GM21825 (cell line): ENCODE measurements at regions not wholly inside any gene's neighbourhood (a gene's known extent, or its start where the extent isn't known, plus 50 kb on each side); places are given as distances from the start of the nearest gene placed in this dataset.

Experiments
- ATAC-seq: cut with Tn5 transposase; IDR thresholded peaks from one replicate; pipeline ENCODE4 v1.9.1; 2021; ENCODE audit warnings: mild to moderate bottlenecking, moderate library complexity; ENCODE audit not compliant: unreplicated experiment

DNA sequence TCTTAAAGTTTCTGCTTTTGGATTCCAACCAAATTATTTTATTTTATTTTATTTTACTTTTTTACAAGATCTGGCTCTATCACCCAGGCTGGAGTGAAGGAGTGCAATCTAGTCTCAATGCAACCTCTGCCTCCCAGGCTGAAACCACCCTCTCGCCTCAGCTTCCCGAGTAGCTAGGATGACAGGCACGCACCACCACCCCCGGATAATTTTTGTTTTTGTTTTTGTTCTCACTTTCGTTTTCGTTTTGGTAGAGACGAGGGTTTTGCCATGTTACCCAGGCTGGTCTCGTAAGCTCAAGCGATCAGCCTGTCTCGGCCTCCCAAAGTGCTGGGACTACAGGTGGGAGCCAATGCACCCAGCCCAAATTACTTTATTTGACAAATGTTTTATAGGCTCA is 219.8 kb downstream of the ETS1 start:
- no peak for ATAC-seq

DNA sequence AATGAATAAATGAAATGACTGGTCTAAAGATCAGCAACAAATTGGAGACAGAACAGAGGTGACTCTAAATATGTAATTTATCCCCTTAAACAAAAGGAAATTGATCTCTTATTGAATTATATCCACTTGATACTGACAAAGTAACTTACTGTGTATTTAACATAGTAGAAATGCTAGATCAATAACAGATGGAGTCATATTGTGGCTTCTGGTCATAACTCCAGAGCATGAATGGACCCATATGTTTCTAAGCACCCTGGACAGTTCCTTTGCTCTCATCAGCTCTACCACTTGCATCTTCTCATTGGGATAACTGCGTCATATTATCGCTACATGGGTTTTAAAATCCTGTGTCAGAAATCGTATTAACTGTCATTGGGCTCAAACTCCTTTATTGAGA is 222.3 kb downstream of the ETS1 start:
- no peak for ATAC-seq

DNA sequence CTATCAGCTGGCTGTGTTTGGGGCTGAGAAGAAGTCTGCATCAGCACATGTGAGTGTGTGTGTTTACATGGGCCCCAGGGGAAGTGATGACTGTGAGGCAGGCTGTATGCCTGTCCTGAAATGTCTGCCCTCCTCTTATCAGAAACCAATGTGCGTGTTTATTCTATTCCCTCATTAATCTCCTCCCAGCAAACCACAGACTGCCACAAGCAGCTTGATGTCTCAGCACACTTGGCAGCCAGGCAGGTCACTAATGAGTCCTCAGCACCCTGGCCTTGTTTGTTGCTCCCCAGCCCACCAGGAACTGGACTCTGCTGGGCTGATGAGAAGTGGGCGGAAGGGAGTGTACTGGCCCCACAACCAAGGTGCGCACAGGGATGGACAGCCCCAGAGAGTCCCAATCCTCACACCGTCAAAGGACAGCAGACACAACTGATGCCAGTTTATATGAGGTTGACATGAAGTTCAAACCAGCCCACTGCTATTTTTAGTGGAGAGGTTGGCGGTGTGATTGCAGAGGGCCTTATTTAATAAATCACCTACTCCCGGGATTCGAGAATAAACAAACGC is 225.8 kb downstream of the ETS1 start:
- ATAC-seq: no peak

DNA sequence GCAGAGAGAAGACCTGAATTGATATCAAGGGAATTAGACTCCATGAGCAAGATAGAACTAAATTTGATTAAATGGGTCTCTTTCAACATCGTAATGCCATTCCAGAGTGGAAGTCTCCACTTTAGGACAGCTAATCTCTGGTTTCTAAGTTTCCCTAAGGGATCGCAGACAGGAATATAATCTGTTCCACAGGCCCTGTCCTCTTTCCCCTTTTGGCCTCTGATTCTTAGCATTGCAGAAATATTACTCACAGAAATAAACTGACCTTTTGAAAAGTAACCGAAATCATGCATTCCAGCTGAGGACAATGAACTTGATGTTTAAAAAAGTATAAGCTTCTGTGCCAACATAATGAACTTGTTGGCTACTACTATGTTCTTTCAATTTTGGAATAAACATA is 227.8 kb downstream of the ETS1 start:
- ATAC-seq: no peak

DNA sequence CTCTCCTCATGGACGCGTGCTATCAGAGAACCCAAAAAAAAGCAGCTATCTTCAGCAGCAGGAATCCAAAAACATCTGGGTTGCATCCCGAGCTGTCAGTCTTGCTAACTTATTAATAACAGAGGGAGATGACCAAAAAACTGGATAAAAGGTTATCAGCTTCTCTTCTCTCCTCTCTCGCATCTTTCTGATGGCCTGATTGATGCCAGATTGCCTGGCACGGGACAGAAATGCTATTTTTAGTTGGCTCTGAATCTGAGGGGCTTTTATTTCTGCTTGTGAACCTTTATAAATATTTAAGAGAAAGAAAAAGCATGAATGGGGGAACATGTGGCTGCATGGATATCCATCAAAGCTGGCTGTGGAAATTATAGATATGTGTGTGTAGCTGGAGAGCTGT is 230.3 kb downstream of the ETS1 start:
- ATAC-seq: no peak

DNA sequence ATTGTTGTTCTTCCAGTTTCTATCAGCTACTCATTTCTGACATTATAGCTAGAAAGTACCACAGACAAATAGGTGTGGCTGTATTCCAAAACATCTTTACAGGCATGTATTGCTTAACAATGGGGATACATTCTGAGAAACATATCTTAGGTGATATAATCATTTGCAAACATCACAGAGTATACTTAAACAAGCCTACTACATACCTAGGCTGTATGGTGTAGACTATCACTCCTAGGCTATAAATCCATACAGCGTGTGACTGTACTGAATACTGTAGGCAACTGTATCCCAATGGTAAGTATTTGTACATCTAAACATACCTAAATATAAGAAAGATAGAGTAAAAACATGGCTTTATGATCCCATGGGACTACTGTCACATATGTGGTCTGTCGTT is 231.8 kb downstream of the ETS1 start:
- ATAC-seq: no peak

DNA sequence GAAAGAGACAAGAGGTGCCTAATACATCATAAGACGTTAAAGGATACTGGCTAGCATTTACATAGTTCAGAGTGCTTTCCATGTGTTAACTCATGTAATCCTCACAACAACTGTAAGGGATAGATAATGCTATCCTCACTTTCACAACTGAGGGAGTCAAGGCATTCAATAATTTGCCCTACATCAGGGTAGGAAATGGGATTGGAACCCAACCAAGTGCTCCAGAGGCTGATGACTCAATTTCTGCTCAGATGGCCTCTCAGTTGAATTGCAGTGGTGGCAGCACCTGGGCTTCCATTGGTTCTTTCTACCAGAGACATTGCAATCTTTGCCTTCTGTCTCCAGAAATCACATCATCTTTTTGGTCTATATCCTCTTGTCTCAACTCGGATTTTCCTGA is 232.9 kb downstream of the ETS1 start:
- no peak for ATAC-seq

DNA sequence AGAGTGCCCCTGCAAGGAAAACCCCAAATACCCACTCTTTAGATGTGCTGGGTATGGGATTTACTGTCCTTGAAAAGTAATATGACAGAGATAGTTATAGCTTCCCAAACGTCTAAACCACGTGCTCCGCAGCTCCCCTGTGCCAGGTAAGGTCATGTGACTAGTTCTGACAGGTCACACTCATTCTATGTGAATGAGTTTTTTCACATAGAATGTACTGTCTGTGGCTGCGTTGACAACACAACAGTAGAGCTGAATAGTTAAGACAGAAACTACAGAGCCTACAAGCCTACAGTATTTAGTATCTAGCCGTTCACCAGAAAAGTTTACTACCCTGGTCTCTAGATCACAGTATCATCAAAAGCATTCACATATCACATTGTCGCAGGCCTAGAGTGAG is 236.2 kb downstream of the ETS1 start:
- no peak for ATAC-seq

DNA sequence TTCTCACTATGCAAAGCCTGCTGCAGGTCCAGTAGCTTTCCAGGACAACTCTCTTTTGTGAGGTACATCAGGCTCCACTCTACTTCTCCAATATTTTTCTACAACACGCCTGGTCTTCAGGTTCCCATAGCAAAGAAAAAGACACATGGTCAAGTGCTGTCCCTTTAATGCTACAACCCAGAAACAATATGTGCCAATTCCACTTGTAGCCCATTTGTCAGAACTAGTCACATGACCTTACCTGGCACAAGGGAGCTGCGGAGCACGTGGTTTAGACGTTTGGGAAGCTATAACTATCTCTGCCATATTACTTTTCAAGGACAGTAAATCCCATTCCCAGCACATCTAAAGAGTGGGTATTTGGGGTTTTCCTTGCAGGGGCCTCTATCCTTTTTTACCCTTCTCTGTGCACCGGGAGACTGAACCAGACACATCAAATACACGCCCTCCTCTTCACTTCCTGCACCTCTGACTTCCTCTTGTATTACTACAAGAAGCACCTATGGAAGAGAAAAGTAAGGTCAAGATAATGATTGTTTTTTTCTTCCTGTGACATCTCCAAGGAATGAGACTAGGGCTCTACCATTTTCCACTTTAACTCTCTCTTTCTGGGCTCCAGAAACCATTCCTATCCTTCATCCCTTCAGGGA is 237.6 kb downstream of the ETS1 start:
- ATAC-seq: no peak

DNA sequence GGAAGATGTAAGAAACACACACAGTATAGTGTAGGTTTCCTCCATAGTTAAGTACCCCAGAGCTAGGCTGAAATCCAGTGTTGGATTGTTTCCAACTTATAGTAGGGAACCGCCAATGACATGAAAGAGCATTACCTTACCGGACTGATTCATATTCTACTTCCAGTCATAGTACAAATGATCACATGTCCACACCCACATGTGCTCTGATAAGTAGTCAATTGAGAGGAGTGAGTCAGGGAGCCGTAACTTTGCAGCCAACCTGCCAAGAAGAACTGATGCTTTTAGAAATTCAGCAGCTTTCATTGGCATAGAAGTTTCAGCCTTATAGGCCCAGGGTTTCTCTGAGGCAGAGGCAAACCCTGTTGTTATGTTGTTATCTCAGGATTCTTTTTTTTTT is 240.6 kb downstream of the ETS1 start:
- ATAC-seq: no peak

DNA sequence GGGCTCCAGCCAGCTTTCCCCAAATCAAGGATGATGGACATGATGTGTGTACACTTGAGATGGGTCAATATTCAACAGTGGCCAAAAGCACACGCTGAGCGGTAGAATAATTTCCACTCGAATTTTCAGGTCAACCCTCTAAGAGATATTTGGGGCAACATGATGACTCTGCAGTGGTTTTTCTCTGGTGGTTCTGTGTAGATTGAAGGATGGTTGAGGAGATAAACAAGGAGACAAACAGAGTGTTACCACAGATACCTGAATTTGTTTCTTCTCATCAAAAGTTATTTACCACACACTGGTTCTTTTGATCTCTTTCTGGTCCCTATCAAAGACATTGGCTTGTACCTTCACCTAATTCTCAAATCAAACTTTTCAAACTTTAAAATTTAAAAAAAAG is 242.0 kb downstream of the ETS1 start:
- ATAC-seq: no peak

DNA sequence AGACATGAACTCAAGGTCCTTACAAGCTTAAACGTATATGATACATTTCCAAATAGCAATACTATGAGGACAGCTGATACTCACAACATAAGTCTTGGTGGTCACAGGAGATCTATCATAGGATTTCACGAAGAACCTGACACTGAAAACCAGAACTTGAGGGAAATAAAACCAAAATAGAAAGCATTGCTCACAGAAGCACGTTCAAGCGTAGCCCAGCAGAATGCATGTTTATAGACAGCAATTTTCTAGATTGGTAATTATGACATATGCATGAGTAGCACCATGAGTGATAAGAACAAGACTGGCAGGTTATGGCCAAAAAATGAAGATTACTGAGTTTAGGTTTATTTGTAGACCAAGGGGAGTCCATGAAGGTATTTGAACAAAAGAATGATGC is 243.5 kb downstream of the ETS1 start:
- ATAC-seq: no peak

DNA sequence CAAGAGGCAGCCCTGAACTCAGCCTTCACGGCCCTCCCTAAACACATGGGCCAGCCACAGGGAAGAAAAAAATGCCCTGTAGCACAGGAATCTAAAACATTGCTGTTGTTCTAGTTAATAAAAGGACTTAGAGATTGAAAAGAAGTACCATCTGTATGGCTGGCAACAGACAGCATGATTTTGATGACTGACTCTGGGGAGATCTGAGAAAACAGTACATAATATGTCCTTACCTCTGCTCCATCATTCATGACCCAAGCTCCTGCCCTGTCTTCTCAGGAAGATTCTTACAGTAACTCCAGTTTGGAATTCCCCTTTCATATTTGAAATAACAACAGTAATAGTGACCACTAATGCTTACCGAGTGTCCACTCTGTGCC is 244.2 kb downstream of the ETS1 start:
- no peak for ATAC-seq

DNA sequence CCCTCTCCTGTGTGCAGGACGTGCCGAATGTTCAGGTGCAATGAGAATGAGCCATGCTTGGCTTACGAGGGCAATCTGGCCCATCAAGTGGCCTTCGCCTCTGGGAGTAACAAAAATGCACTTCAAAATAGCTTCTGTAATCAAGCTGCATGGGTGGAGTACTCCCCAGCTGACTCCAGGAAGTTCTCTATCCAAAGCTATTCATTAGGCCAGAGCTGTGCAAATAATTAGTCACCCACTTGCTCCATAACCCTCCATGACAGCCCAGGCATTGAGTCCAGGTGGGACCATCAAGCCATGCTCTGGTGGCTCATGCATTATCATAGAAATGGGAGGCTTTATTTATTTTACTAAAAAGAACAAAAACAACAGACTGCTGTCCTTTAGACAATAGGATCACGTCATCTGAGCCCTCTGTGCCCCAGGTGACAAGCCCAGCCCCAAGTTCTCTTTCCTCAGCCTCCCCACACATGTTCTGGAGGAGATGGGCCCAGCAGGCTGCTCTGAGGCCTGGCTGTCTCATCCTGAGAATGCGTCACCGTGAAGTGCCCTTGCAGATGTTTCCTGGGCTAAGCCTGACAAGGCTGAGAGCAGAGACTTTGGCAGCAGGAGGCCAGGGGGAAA is 244.7 kb downstream of the ETS1 start:
- ATAC-seq: peak; percentile 98

DNA sequence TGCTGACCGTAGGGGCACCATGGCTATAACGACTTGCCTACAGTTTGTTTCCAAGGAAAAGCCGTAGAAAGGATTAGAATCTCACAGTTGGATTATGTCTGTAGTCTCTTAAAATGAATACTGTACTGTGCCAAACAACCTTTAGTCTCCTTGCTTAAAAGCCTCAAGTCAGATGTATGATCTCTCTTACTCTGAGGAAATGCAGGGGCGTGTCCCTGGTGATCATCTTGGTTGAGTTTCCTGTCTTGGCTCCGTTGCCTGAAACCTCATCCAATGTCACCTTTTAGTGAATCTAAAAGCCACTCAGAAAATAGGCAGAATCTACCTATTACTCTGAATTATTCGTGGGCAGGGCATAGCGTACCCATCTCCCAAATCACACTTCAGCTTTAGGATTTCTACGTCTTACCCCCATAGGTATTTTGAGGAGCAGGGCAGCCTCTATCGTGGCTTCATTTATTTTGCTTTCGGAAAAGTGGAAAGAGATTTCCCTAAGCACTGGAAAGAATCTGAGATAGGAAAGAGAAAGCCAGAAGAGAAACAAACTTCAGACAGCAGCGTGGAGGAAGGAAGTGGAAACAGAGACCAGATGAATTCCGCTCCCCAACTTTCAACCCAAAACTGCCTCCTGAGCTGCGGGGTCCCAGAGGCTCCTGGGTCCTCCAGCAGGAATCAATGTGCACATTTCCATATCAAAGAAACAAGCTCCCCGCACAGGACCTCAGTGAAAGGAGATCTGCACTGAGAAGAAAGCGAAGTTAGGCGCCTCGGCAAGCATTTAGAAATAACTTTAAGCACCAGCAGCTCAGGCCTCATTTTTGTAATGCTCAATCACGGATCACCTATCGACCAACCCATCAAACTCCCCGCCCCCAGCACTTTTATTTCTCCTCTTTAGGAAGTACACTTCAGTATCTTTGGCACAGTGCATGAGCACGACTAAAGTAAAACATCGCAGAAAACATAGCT is 245.8 kb downstream of the ETS1 start:
- ATAC-seq: no peak

DNA sequence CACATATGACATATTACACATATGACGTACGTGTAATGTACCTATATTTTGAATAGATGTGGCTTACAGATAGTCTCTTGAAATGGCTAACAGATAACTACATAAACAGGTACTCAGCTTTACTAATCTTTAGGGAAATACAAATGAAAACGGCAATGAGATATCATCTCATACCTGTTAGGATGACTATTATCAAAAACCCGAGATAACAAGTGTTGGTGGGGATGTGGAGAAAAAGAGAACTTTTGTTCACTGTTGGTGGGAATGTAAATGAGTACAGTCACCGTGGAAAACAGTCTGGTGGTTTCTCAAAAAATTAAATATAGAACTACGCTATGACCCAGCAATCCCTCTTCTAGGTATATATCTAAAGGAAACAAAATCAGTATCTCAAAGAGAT is 247.6 kb downstream of the ETS1 start:
- no peak for ATAC-seq

DNA sequence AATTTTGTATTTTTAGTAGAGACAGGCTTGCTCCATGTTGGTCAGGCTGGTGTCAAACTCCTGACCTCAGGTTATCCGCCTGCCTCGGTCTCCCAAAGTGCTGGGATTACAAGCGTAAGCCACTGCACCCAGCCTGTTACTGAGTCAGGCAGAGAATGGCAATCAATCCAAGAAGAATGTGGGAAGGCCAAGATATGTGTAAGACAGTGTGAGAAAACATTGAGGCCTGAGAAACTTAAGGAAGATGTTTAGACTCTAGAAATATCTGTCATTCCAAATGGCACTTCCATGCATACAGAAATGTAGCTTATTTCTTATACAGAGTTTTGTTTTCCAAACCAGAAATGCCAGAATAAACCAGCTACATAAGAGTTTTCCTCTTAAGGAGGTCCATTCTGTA is 248.5 kb downstream of the ETS1 start:
- no peak for ATAC-seq

DNA sequence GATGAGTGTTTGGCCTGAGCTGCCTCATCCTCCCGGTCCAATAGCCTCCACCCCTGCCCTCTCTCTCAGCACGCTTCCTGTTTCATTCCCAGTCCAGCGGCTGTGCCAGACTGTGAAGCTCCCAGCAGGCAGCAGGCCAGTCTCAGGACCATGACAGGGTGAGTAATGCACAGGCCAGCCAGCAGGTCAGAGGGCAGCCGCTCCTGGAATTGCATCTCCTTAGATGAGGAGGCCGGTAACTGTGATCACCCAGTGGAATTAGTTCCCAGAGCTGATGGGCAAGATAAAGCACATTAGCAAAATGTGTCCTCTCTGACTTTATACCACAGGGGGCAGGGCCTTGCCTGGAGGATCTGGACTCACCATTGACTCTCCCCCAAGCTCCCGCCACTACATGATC is 251.2 kb downstream of the ETS1 start:
- ATAC-seq: no peak

DNA sequence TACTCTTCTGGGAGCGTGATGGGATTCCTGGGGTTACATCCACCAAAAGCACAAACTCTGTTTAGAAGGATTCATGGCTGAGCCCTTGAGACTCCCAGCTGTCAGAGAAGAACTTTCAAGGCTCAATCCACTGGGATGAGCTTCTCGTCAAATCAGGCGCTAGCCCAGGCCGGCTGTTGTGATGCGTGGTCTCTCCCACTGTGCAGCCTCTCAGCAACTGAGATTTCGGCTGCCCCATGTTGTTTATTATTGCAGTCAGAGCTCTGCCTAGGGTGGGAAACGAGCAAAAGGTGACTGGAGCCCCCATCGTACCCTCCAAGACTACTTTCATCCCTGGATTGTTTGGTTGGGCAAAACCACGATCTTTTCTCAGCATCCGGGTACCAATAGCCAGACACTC is 251.6 kb downstream of the ETS1 start:
- ATAC-seq: no peak

DNA sequence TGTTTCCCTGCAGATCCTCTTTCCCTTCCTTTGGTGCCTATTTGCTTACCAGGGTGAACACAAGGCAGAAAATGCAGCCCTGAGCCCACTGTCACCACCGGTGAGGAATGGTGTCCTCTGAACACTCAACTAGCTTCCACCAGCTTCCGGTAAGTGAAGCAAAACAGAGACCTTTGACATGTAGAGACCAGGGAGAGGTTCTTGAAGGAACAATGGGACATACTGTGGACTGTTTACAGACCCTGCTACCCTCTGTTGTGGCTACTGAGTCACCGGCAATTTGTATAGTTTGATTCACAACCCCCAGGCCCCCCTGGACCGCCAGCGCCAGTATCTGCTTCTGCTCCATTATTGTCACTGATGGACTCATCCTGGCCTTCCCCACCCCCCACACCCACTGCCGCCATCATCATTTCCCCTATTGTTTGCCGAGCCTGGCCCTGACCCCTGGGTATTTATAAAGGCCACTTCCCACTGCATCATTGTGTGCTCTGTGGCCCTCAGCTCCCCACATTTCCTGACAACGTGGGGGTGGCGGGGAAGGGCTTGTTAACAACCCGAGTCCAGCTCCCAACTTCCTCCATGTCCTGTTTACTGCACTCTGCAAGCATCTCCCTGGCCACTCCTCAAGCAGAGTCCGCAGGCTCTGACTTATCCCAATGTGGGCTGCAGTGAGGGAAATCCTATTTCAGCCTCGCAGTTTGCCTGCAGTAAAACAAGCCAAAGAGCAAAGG is 252.9 kb downstream of the ETS1 start:
- ATAC-seq: no peak

DNA sequence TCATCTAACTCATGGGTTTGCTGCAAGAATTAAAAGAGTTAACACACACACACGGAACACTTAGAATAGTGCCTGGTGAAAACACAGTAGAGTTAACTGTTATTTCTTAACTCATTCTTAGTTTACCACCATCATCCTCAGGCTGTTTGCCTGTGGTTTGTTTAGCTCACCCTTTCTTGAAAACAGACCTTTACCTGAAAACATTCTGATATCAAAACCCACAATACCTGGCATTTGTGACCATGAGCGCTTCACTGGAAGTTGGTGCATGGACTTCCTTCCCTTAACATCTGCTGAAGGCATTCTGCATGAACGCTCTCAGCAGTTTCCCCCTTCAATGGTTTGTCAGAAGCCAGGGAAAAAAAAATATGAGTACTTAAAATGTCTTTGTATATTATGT is 256.0 kb downstream of the ETS1 start:
- ATAC-seq: no peak
